AG10803 (cell line): ENCODE measurements at regions not wholly inside any gene's neighbourhood (a gene's known extent, or its start where the extent isn't known, plus 50 kb on each side); places are given as distances from the start of the nearest gene placed in this dataset.

Experiments used
- DNase-seq: peaks from one replicate; pipeline ENCODE4 v3.0.0; 2010; ENCODE audit warnings: low read depth
- H3K4me3 ChIP-seq: 2 replicates; pipeline ENCODE4 v1.5.1; 2011; ENCODE audit warnings: mild to moderate bottlenecking, low read length, control low read depth
- CTCF ChIP-seq: conservative IDR thresholded peaks from 2 replicates; pipeline ENCODE4 v1.5.1; 2011; ENCODE audit warnings: mild to moderate bottlenecking, low read length, control low read depth, inconsistent platforms

GRCh38 chr1:191875994-191876393 is 282.3 kb upstream of the RGS18 start:
- DNase-seq, result no peak
- H3K4me3 ChIP-seq, result no peak overlapping the region
- no peak for TF ChIP-seq CTCF

GRCh38 chr1:191876631-191877030 is 281.6 kb upstream of the RGS18 start:
- DNase-seq, result no peak
- TF ChIP-seq CTCF, result no peak
- no peak overlapping the region for H3K4me3 ChIP-seq

GRCh38 chr1:191882870-191883269 is 275.4 kb upstream of the RGS18 start:
- no peak for TF ChIP-seq CTCF
- no peak for DNase-seq
- no peak overlapping the region for H3K4me3 ChIP-seq

- no peak for DNase-seq
- no peak for TF ChIP-seq CTCF
- H3K4me3 ChIP-seq, result no peak overlapping the region
Measured at GRCh38 chr1:191886977-191887376, 271.3 kb upstream of the RGS18 start.

- no peak for DNase-seq
- H3K4me3 ChIP-seq, result no peak overlapping the region
- TF ChIP-seq CTCF, result no peak
Measured at GRCh38 chr1:191888996-191889622, 269.2 kb upstream of the RGS18 start.

GRCh38 chr1:191889623-191890003 is 268.6 kb upstream of the RGS18 start:
- no peak overlapping the region for H3K4me3 ChIP-seq

More at GRCh38 chr1:191889623-191890003, 268.6 kb upstream of the RGS18 start:
- DNase-seq, result no peak
- no peak for TF ChIP-seq CTCF
